Endothelial cell of umbilical vein (primary cell): ENCODE measurements at regions not wholly inside any gene's neighbourhood (a gene's known extent, or its start where the extent isn't known, plus 50 kb on each side); places are given as distances from the start of the nearest gene placed in this dataset.

ENCODE experiments used
- BruUV-seq: library from RNA; stranded (reverse); fragments of 400-500 nt; replicated peaks from 2 replicates; lab custom pipeline; 2021; lab: Mats Ljungman, UMichigan
- CTCF ChIA-PET: fragments of 300-600, 350-600 bp; sonication (Branson Sonifier 250); formaldehyde crosslinking; loops from one replicate; lab custom pipeline; 2021; ENCODE audit warnings: antibody characterized with exemption, inconsistent platforms; lab: Charles Lee
- POLR2A ChIA-PET: fragments of 300-600, 350-600 bp; sonication (Branson Sonifier 250); formaldehyde crosslinking; loops from one replicate; lab custom pipeline; 2021; ENCODE audit warnings: antibody characterized with exemption, inconsistent platforms; lab: Charles Lee
- DNase-seq: peaks from one replicate; pipeline ENCODE4 v3.0.0-alpha.2; 2011; ENCODE audit warnings: low read depth, low spot score
- FAIRE-seq: peaks from 2 replicates; lab custom pipeline; 2011; peaks lifted over from hg19 to GRCh38; lab: Jason Lieb, UNC
- H2AFZ ChIP-seq: 2 replicates; pipeline ENCODE4 v1.6.0; 2012; ENCODE audit warnings: low read depth, low read length, control low read depth, inconsistent platforms
- H3K27ac ChIP-seq: 2 replicates; pipeline ENCODE4 v1.5.1; 2011; ENCODE audit warnings: low read depth, mild to moderate bottlenecking, control low read depth, low read length, moderate library complexity; ENCODE audit not compliant: insufficient read depth
- H3K27me3 ChIP-seq, 2 experiments: 2 replicates each; pipeline versions ENCODE4 v1.6.0 to v1.6.1; 2011; ENCODE audit warnings: low read length in 2 of 2, mixed read lengths in 1 of 2; ENCODE audit not compliant: control insufficient read depth in 2 of 2, insufficient read depth in 2 of 2
- H3K36me3 ChIP-seq, 2 experiments: 2 replicates in 1 of 2; 3 replicates in 1 of 2; pipeline ENCODE4 v1.5.1; 2011; ENCODE audit warnings: low read length in 2 of 2, mild to moderate bottlenecking in 1 of 2, moderate library complexity in 1 of 2; ENCODE audit not compliant: control insufficient read depth in 2 of 2, insufficient read depth in 2 of 2; ENCODE audit errors: extremely low read depth in 1 of 2
- H3K4me1 ChIP-seq: 3 replicates; pipeline ENCODE4 v1.5.1; 2011; ENCODE audit warnings: mild to moderate bottlenecking, low read length; ENCODE audit not compliant: control insufficient read depth, insufficient read depth; ENCODE audit errors: extremely low read depth
- H3K4me2 ChIP-seq: 2 replicates; pipeline ENCODE4 v1.6.1; 2011; ENCODE audit warnings: low read length, control low read depth, mixed read lengths; ENCODE audit not compliant: insufficient read depth
- H3K4me3 ChIP-seq, 3 experiments: fragments of 200-600 bp in 1 of 3; sonication (generic), shearing (Covaris generic) in 1 of 3; replicated peaks in 1 of 3; 2 replicates each; pipeline ENCODE4 v1.5.1; 2011 to 2016; ENCODE audit warnings: control low read depth in 3 of 3, low read length in 3 of 3, mild to moderate bottlenecking in 2 of 3, inconsistent platforms in 1 of 3, low read depth in 1 of 3, moderate library complexity in 1 of 3; ENCODE audit not compliant: insufficient read depth in 1 of 3
- H3K79me2 ChIP-seq: 2 replicates; pipeline ENCODE4 v1.6.0; 2012; ENCODE audit warnings: low read length, inconsistent platforms; ENCODE audit not compliant: control insufficient read depth, insufficient read depth
- H3K9ac ChIP-seq: replicated peaks from 2 replicates; pipeline ENCODE3; 2011; ENCODE audit warnings: low read length, control low read depth; ENCODE audit not compliant: insufficient read depth; ENCODE audit errors: extremely low read depth
- H3K9me1 ChIP-seq: replicated peaks from 3 replicates; pipeline ENCODE4 v1.6.0; 2011; ENCODE audit warnings: mild to moderate bottlenecking, low read length; ENCODE audit not compliant: control insufficient read depth, insufficient read depth; ENCODE audit errors: extremely low read depth
- H3K9me3 ChIP-seq: replicated peaks from 2 replicates; pipeline ENCODE4 v1.5.1; 2012; ENCODE audit warnings: low read length, inconsistent platforms; ENCODE audit not compliant: control insufficient read depth, insufficient read depth
- H4K20me1 ChIP-seq: replicated peaks from 2 replicates; pipeline ENCODE3; 2011; ENCODE audit warnings: mild to moderate bottlenecking, low read length; ENCODE audit not compliant: control insufficient read depth, insufficient read depth; ENCODE audit errors: extremely low read depth
- CTCF ChIP-seq, 2 donors: IDR thresholded peaks; 1 replicate in 1 of 2; 2 replicates in 1 of 2; pipeline ENCODE4 v1.5.1; 2011; ENCODE audit warnings: low read length in 2 of 2, mild to moderate bottlenecking in 2 of 2, moderate library complexity in 2 of 2, control low read depth in 1 of 2, inconsistent platforms in 1 of 2, low read depth in 1 of 2; ENCODE audit not compliant: insufficient read depth in 1 of 2; ENCODE audit errors: extremely low read depth in 1 of 2
- EZH2 ChIP-seq: IDR thresholded peaks from 2 replicates; pipeline ENCODE4 v1.6.1; 2012; ENCODE audit warnings: borderline replicate concordance, low read depth, mild to moderate bottlenecking, moderate library complexity, low read length, inconsistent platforms; ENCODE audit not compliant: severe bottlenecking
- FOS ChIP-seq: IDR thresholded peaks from 2 replicates; pipeline ENCODE4 v1.6.1; 2011; ENCODE audit warnings: mild to moderate bottlenecking, low read length, moderate library complexity, borderline replicate concordance; ENCODE audit not compliant: insufficient read depth
- GATA2 ChIP-seq: IDR thresholded peaks from 2 replicates; pipeline ENCODE4 v1.7.0; 2011; ENCODE audit warnings: low read depth, mild to moderate bottlenecking, moderate library complexity, mixed read lengths, low read length; ENCODE audit not compliant: insufficient read length, insufficient read depth
- JUN ChIP-seq: IDR thresholded peaks from 2 replicates; pipeline ENCODE4 v1.6.1; 2011; ENCODE audit warnings: borderline replicate concordance, low read depth; ENCODE audit not compliant: insufficient read length, insufficient read depth
- MAX ChIP-seq: IDR thresholded peaks from 2 replicates; pipeline ENCODE4 v1.6.1; 2011; ENCODE audit not compliant: insufficient read depth, insufficient read length
- MYC ChIP-seq: IDR thresholded peaks from one replicate; pipeline ENCODE4 v1.6.1; 2011; ENCODE audit warnings: mild to moderate bottlenecking, low read depth, low read length
- POLR2A ChIP-seq: IDR thresholded peaks from 2 replicates; pipeline ENCODE4 v1.6.1; 2012; ENCODE audit warnings: low read depth, mild to moderate bottlenecking, control low read depth, low read length
- POLR2AphosphoS5 ChIP-seq: IDR thresholded peaks from 2 replicates; pipeline ENCODE4 v1.6.1; 2012; ENCODE audit warnings: low read depth, mild to moderate bottlenecking, control low read depth, low read length, moderate library complexity; ENCODE audit not compliant: insufficient read depth
- dilution Hi-C: fragments of 300-500 bp; cut with MboI; formaldehyde crosslinking; loops from one replicate; pipeline ENCODE4 v1.15.0; 2019; ENCODE audit warnings: low sequenced_read_pairs; ENCODE audit not compliant: extremely low pct_ligation_motif_present
- intact Hi-C: fragments of 100-400 bp; cut with micrococcal nuclease; formaldehyde crosslinking; loops from one replicate; pipeline ENCODE4 v1.10.0; 2022

GRCh38 chr13:104206450-104207044 lies 1140.3 kb upstream of the SLC10A2 start:
- CTCF ChIA-PET, result interaction anchor here (0.8 kb wide), 1 partner anchor 8 kb away, joined by 3 read pairs; no protein-coding TSS in a partner anchor
- no peaks in the 10 kb centered on the region for H3K4me1 ChIP-seq

More at GRCh38 chr13:104206450-104207044, 1140.3 kb upstream of the SLC10A2 start:
- H3K9me1 ChIP-seq, result no peaks in the 10 kb centered on the region
- no peak overlapping the region for H3K27ac ChIP-seq
- H3K27me3 ChIP-seq, result no peaks in the 10 kb centered on the region
- no peak for TF ChIP-seq CTCF (IDR thresholded peaks at IDR 0.05; ENCODE audit: extremely low read depth in 1 of 2, insufficient read depth in 1 of 2, low read depth in 1 of 2, low read length in 2 of 2)
- TF ChIP-seq MYC, result no peak
- no peak for TF ChIP-seq GATA2
- TF ChIP-seq JUN, result no peak
- TF ChIP-seq POLR2A, result no peak
- TF ChIP-seq FOS, result no peak
- TF ChIP-seq EZH2, result no peak
- TF ChIP-seq MAX, result no peak
- TF ChIP-seq POLR2AphosphoS5, result no peak
- no peak overlapping the region for H3K4me2 ChIP-seq
- no TSS peak for BruUV-seq
- no peak overlapping the region for H2AFZ ChIP-seq
- no peaks in the 10 kb centered on the region for H4K20me1 ChIP-seq
- H3K4me3 ChIP-seq, result no peak overlapping the region
- H3K36me3 ChIP-seq, result no peaks in the 10 kb centered on the region
- no peaks in the 10 kb centered on the region for H3K9me3 ChIP-seq
- H3K9ac ChIP-seq, result no peak overlapping the region
- POLR2A ChIA-PET, result no interaction called here
- no peaks in the 10 kb centered on the region for H3K79me2 ChIP-seq
- dilution Hi-C loops, result no loop called here
- DNase-seq (no peak), FAIRE-seq (no peak)
- intact Hi-C loops, result no loop called here
